HAP-1 (cell line): ENCODE measurements at regions not wholly inside any gene's neighbourhood (a gene's known extent, or its start where the extent isn't known, plus 50 kb on each side); places are given as distances from the start of the nearest gene placed in this dataset.

Experiments
- DNase-seq, 2 experiments: peaks; one replicate each; pipeline ENCODE4 v3.0.0-alpha.2; 2016 to 2020; ENCODE audit warnings: low spot score in 2 of 2
- H3K27me3 ChIP-seq: fragments of 250-450 bp; sonication (Bioruptor Pico); 2 replicates; pipeline ENCODE4 v1.5.1; 2020; ENCODE audit warnings: low read depth, mild to moderate bottlenecking, moderate library complexity
- H3K36me3 ChIP-seq: fragments of 250-450 bp; sonication (Bioruptor Pico); replicated peaks from 2 replicates; pipeline ENCODE4 v1.5.1; 2020; ENCODE audit warnings: mild to moderate bottlenecking
- H3K4me1 ChIP-seq: fragments of 250-450 bp; sonication (Bioruptor Pico); 2 replicates; pipeline ENCODE4 v1.5.1; 2020; ENCODE audit warnings: mild to moderate bottlenecking
- H3K4me3 ChIP-seq: fragments of 250-450 bp; sonication (Bioruptor Pico); 2 replicates; pipeline ENCODE4 v1.5.1; 2020; ENCODE audit warnings: mild to moderate bottlenecking, moderate library complexity
- H3K9me3 ChIP-seq: fragments of 250-450 bp; sonication (Bioruptor Pico); 2 replicates; pipeline ENCODE4 v1.5.1; 2020; ENCODE audit warnings: mild to moderate bottlenecking, moderate library complexity
- in situ Hi-C: fragments of 300-500 bp; cut with MboI; formaldehyde crosslinking; loops from 3 replicates; pipeline ENCODE4 v1.14.3; 2020; ENCODE audit warnings: low sequenced_read_pairs, inconsistent platforms, mixed read lengths

DNA sequence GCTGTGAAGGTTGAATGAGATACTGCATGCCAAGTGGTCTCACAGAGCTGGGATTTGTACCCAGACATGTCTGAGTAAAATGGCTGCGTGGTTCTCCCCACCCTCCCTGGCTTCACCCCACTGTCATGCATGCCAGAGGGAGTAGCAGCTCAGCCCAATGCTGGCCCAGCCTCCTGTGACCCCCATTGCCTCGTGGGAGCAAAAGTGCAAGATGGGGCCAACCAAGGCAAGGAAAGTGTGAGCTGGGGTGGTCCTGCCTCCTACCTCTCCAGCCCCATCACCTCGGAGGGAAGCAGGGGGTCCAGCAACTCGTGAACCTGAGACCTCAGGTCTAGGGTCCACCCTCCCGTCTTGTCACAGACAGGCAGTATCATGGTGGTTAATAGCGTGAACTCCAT lies 209.8 kb upstream of the GRIK3 start:
- in situ Hi-C loops = no loop called here
- H3K4me3 ChIP-seq = no peak overlapping the region
- H3K27me3 ChIP-seq = no peaks in the 10 kb centered on the region
- no peaks in the 10 kb centered on the region for H3K9me3 ChIP-seq
- H3K4me1 ChIP-seq = no peaks in the 10 kb centered on the region
- no peaks in the 10 kb centered on the region for H3K36me3 ChIP-seq
- DNase-seq = no peak

- H3K36me3 ChIP-seq = no peaks in the 10 kb centered on the region
- H3K4me3 ChIP-seq = no peak overlapping the region
- no peaks in the 10 kb centered on the region for H3K27me3 ChIP-seq
- H3K4me1 ChIP-seq = no peaks in the 10 kb centered on the region
- in situ Hi-C loops = no loop called here
- DNase-seq = no peak
- H3K9me3 ChIP-seq = no peaks in the 10 kb centered on the region
Measured at GRCh38 chr1:37244815-37245214, 210.5 kb upstream of the GRIK3 start.

DNA sequence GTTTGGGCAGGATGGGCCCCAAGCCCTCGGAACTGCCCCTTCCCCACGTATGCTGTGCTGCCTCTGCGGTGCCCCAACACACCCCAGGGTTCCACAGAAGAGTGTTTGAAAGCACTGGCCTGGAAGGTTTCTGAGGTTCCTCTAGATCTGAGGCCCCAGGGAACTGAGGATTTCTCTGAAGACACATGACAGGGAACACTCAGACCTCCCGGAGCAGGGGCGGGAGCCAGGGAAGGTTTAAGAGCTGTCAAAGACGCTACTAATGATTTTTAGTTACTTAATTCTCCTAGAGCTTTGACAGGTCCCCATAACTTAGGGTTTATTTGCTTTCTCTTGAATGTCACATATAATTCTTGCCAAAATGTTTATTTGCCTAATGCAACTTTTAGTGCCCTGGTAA lies 212.3 kb upstream of the GRIK3 start:
- H3K27me3 ChIP-seq = no peaks in the 10 kb centered on the region
- no peak for DNase-seq
- no peaks in the 10 kb centered on the region for H3K9me3 ChIP-seq
- H3K4me1 ChIP-seq = no peaks in the 10 kb centered on the region
- no peaks in the 10 kb centered on the region for H3K36me3 ChIP-seq
- no peak overlapping the region for H3K4me3 ChIP-seq
- in situ Hi-C loops = no loop called here

- Histone ChIP-seq H3K9me3 (no peaks in the 10 kb centered on the region), H3K36me3 (no peaks in the 10 kb centered on the region), H3K4me1 (no peaks in the 10 kb centered on the region), H3K4me3 (no peak overlapping the region), H3K27me3 (no peaks in the 10 kb centered on the region)
- DNase-seq = no peak
- in situ Hi-C loops = no loop called here
Measured at GRCh38 chr1:37250371-37250770, 216.1 kb upstream of the GRIK3 start.

- peak; percentile 35 to 81 for DNase-seq
- in situ Hi-C loops = no loop called here
- H3K27me3 ChIP-seq = no peaks in the 10 kb centered on the region; the same call in 1 of the 2 replicates
Measured at GRCh38 chr1:37255136-37255795, 219.1 kb upstream of the ZC3H12A start.

DNA sequence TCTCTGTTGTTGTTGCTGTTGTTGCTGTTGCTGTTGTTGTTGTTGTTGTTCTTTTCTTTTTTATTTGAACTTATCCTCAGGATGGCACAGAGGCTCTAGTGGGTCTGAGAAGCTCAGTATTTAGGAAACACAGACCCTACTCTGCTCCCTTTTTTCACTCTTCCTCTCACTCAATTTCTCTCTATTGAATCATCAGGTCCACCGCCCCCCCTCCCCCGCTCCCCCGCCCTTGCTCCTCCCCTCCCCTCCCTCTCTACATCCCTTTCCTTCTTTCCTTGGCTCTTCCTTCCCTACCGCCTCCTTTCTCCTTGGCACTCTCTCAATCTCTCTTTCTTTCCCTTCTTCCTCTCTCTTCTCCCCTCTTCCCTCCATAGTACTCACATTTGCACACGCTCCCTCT lies 218.5 kb upstream of the ZC3H12A start:
- Histone ChIP-seq H3K27me3 (no peaks in the 10 kb centered on the region; the same call in 1 of the 2 replicates), H3K4me1 (no peaks in the 10 kb centered on the region), H3K36me3 (no peaks in the 10 kb centered on the region), H3K4me3 (no peak overlapping the region), H3K9me3 (no peaks in the 10 kb centered on the region)
- in situ Hi-C loops = no loop called here
- no peak for DNase-seq

More at GRCh38 chr1:37255136-37255795, 219.1 kb upstream of the ZC3H12A start:
- Histone ChIP-seq H3K4me1 (no peaks in the 10 kb centered on the region), H3K36me3 (no peaks in the 10 kb centered on the region), H3K9me3 (no peaks in the 10 kb centered on the region), H3K4me3 (no peak overlapping the region)

DNA sequence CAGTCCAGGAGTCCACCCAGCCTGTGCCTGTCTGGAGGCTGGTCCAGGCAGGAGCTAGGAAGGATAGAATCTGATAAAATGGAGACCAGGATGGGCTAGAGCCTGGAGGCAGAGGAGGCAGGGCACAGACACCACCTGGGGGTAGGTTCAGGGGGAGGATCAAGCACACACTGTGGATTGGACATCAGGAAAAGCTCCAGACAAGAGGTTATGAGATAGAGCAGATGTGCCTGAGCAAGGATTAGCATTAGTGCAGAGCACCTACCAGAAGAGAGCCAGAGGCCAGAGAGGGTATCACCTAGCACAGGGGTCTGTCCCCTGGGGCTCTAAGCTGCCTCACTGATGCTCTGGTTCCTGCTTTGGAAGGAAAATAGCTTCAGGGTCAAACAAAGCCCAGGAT lies 216.7 kb upstream of the ZC3H12A start:
- in situ Hi-C loops = no loop called here
- no peak for DNase-seq
- no peak overlapping the region for H3K4me3 ChIP-seq
- no peaks in the 10 kb centered on the region; the same call in 1 of the 2 replicates for H3K27me3 ChIP-seq
- no peaks in the 10 kb centered on the region for H3K9me3 ChIP-seq
- H3K4me1 ChIP-seq = no peaks in the 10 kb centered on the region
- no peaks in the 10 kb centered on the region for H3K36me3 ChIP-seq

DNA sequence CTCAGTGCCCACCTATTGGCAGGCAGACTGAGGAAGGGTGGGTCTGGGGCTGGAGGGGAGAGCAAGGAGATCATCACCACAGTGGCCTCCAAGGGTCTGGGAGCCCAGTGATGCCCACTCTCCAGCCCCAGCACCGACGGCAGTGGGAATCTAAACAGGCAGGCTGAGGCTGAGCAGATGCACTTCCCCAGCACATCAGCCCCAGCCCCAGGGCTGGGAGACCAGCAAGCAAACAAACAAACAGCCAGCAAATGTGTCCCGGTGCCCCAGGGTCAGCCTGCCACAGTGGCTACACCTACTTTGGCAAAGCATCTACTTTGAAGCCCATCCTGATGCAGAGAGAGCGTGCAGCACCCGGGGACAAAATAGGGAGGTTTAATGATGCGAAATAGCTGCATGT lies 216.3 kb upstream of the ZC3H12A start:
- Histone ChIP-seq H3K36me3 (no peaks in the 10 kb centered on the region), H3K27me3 (no peaks in the 10 kb centered on the region; the same call in 1 of the 2 replicates), H3K4me1 (no peaks in the 10 kb centered on the region), H3K4me3 (no peak overlapping the region), H3K9me3 (no peaks in the 10 kb centered on the region)
- DNase-seq = no peak
- in situ Hi-C loops = no loop called here

GRCh38 chr1:37259019-37259418 lies 215.4 kb upstream of the ZC3H12A start:
- H3K9me3 ChIP-seq = no peaks in the 10 kb centered on the region
- H3K4me1 ChIP-seq = no peaks in the 10 kb centered on the region
- H3K4me3 ChIP-seq = no peak overlapping the region
- no peaks in the 10 kb centered on the region for H3K36me3 ChIP-seq
- no peaks in the 10 kb centered on the region; the same call in none of the 2 replicates for H3K27me3 ChIP-seq
- in situ Hi-C loops = no loop called here
- DNase-seq = no peak

DNA sequence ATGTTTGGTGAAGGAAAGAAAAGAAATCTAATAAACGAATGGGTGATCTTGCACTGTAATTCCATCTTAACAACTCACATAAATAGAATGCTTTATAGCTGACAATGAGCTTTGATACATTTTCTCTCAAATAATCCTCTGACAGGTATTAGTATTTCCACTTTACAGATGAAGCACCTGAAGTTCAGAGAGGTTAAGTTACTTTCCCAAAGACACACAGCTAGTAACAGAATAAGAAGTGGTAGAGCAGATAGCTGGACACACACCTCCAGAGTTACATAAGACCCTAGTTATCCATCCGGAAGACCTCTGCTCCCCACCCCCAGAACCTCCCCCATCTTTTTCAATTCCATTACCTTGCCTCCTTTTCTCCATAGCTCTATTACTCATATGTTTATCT lies 213.3 kb upstream of the ZC3H12A start:
- in situ Hi-C loops = no loop called here
- DNase-seq = no peak
- H3K9me3 ChIP-seq = no peaks in the 10 kb centered on the region
- H3K27me3 ChIP-seq = no peaks in the 10 kb centered on the region; the same call in none of the 2 replicates
- H3K4me3 ChIP-seq = no peak overlapping the region
- no peaks in the 10 kb centered on the region for H3K36me3 ChIP-seq
- no peaks in the 10 kb centered on the region for H3K4me1 ChIP-seq

DNA sequence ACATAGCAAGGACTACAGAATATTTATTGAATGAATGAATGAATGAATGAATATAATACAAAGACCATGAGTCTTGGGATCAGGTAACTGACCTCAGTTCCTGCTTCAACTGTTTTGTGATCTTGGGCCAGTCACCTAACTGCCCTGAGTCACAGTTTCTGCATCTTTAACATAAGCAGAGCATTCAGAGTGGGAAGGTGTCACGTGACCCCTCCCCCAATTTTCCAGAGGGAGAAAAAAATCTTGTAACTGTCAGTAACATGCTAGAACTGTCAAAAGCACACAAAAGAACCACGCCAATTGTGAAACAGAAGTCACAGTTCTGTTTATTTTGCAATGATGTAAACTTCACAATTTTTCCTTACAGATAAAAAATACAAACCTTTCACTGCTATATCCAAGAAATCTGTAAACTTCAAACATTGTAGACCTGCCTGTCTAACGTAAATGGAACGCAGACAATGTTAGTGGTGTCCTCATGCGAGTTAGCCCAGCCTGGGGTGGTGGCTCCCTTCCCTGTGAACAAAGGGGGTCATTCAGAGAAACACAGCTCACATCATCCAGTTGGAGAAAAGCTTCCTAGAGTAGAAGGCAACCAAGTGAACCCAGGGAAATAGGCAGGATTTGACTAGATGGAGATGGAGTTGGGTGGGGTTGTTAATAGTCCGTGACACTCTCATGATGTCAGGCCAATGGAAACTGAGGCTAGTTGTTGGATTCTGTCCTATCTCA lies 211.8 kb upstream of the ZC3H12A start:
- Histone ChIP-seq H3K4me1 (no peaks in the 10 kb centered on the region), H3K9me3 (no peaks in the 10 kb centered on the region), H3K4me3 (no peak overlapping the region), H3K27me3 (no peaks in the 10 kb centered on the region; the same call in none of the 2 replicates), H3K36me3 (no peaks in the 10 kb centered on the region)
- in situ Hi-C loops = no loop called here
- no peak for DNase-seq

- Histone ChIP-seq H3K36me3 (no peaks in the 10 kb centered on the region), H3K9me3 (no peaks in the 10 kb centered on the region), H3K27me3 (no peaks in the 10 kb centered on the region; the same call in 1 of the 2 replicates), H3K4me1 (no peaks in the 10 kb centered on the region), H3K4me3 (no peak overlapping the region)
- DNase-seq = no peak
- in situ Hi-C loops = no loop called here
Measured at GRCh38 chr1:37265156-37265555, 209.2 kb upstream of the ZC3H12A start.

DNA sequence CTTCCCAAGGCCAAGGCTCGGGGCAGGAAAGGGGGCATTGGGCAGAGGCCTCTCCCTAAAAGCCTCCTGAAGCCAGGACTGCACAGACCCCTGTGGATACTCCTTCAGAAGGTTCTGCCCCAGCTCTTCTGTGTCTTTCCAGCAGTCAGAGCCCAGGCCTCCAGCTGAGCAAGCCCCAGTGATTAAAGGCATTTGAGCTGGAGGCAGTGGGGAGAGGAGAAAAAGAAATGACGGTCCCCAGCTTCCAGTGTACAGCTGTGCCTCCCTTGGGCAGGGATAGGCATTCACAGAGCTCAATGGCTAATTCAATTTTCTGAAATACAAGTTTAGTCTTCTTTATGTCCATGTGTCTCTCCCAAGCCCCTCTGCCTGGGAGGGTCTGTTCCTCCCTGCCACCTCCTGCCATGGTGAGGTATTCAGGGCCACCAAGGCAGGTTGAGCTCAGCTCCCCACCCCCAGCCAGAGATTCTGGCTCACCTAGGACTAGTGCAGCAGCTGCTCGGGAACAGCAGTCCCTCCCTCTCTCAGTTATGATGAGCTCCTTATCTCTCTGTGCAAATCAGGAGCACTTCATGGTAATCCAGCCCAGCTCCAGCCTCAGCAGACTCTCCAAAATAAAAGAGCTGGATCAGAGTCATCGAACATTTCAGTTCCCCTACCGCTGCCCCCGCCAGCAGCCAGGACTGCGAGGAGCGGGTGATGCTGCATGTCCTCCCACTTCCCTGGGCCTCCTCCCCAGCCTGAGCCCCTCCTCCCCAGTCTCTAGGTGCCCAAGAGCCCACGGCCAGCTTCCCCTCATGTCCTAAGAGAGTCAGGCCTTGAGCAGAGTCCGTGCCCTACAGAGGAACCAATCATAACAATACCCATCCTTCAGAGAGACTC lies 208.4 kb upstream of the ZC3H12A start:
- Histone ChIP-seq H3K4me1 (no peaks in the 10 kb centered on the region), H3K4me3 (no peak overlapping the region), H3K27me3 (no peaks in the 10 kb centered on the region; the same call in 1 of the 2 replicates), H3K36me3 (no peaks in the 10 kb centered on the region), H3K9me3 (no peaks in the 10 kb centered on the region)
- in situ Hi-C loops = no loop called here
- DNase-seq = no peak
